Osteoblast (primary cell): ENCODE measurements at regions not wholly inside any gene's neighbourhood (a gene's known extent, or its start where the extent isn't known, plus 50 kb on each side); places are given as distances from the start of the nearest gene placed in this dataset.

ENCODE experiments used
- DNase-seq: peaks from one replicate; pipeline ENCODE4 v3.0.0; 2011; ENCODE audit warnings: low spot score, mixed read lengths; ENCODE audit not compliant: insufficient read length; ENCODE audit errors: missing footprints
- H2AFZ ChIP-seq: 2 replicates; pipeline ENCODE4 v1.6.0; 2011; ENCODE audit warnings: mild to moderate bottlenecking, low read length
- H3K27ac ChIP-seq: 2 replicates; pipeline ENCODE4 v1.5.1; 2011; ENCODE audit warnings: mild to moderate bottlenecking, low read depth, low read length, moderate library complexity
- H3K27me3 ChIP-seq: 2 replicates; pipeline ENCODE4 v1.6.0; 2012; ENCODE audit warnings: mild to moderate bottlenecking, control low read depth, inconsistent platforms, low read length, moderate library complexity; ENCODE audit not compliant: insufficient read depth
- H3K36me3 ChIP-seq: 2 replicates; pipeline ENCODE4 v1.5.1; 2011; ENCODE audit warnings: mild to moderate bottlenecking, low read length, control low read depth, moderate library complexity; ENCODE audit not compliant: insufficient read depth
- H3K4me1 ChIP-seq: 2 replicates; pipeline ENCODE4 v1.5.1; 2011; ENCODE audit warnings: mild to moderate bottlenecking, low read length, control low read depth, moderate library complexity; ENCODE audit not compliant: insufficient read depth
- H3K4me2 ChIP-seq: 2 replicates; pipeline ENCODE4 v1.6.0; 2011; ENCODE audit warnings: mild to moderate bottlenecking, low read length; ENCODE audit not compliant: insufficient read depth
- H3K4me3 ChIP-seq: fragments of 200-600 bp; sonication (generic); 3 replicates; pipeline ENCODE4 v1.5.1; 2012; ENCODE audit warnings: mild to moderate bottlenecking, low read length, inconsistent platforms; ENCODE audit not compliant: insufficient read depth
- H3K79me2 ChIP-seq: 2 replicates; pipeline ENCODE4 v1.6.0; 2012; ENCODE audit warnings: mild to moderate bottlenecking, low read length, control low read depth, inconsistent platforms; ENCODE audit not compliant: insufficient read depth
- H3K9me3 ChIP-seq: 2 replicates; pipeline ENCODE4 v1.5.1; 2011; ENCODE audit warnings: low read depth, low read length, control low read depth
- H4K20me1 ChIP-seq: 2 replicates; pipeline ENCODE4 v1.6.0; 2012; ENCODE audit warnings: mild to moderate bottlenecking, low read length, control low read depth; ENCODE audit not compliant: insufficient read depth
- TF ChIP-seq, protein P1 (sequence below): IDR thresholded peaks from 2 replicates; pipeline ENCODE4 v1.5.1; 2011; ENCODE audit warnings: mild to moderate bottlenecking, low read depth, low read length, moderate library complexity; ENCODE audit errors: extremely low read depth

DNA sequence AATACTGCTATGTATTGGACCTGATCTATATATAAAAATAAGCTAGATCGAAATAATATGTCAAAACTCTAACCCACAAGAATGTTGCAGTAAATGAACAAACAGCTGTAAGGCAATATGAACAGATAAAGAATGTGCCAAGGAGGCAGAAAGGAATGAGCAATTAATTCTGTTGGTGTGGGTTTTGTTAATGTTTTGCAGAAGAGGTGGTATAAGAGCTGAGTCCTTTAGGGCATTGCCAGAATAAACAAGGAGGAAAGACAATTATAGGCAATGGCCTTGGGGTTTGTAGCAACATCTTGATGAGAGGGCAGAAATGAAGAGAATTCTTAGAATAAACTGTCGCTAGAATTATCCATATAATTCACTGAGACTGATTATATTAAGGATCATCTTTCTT lies 240.9 kb upstream of the GULP1 start:
- no peaks in the 10 kb centered on the region for H3K27me3 ChIP-seq
- no peaks in the 10 kb centered on the region for H3K79me2 ChIP-seq
- no peak overlapping the region for H3K27ac ChIP-seq
- H2AFZ ChIP-seq: no peak overlapping the region
- H3K4me2 ChIP-seq: no peak overlapping the region
- H3K36me3 ChIP-seq: no peaks in the 10 kb centered on the region
- no peak for DNase-seq
- H3K4me3 ChIP-seq: no peak overlapping the region
- H3K9me3 ChIP-seq: no peaks in the 10 kb centered on the region
- no peaks in the 10 kb centered on the region for H3K4me1 ChIP-seq
- TF ChIP-seq, protein P1, sequence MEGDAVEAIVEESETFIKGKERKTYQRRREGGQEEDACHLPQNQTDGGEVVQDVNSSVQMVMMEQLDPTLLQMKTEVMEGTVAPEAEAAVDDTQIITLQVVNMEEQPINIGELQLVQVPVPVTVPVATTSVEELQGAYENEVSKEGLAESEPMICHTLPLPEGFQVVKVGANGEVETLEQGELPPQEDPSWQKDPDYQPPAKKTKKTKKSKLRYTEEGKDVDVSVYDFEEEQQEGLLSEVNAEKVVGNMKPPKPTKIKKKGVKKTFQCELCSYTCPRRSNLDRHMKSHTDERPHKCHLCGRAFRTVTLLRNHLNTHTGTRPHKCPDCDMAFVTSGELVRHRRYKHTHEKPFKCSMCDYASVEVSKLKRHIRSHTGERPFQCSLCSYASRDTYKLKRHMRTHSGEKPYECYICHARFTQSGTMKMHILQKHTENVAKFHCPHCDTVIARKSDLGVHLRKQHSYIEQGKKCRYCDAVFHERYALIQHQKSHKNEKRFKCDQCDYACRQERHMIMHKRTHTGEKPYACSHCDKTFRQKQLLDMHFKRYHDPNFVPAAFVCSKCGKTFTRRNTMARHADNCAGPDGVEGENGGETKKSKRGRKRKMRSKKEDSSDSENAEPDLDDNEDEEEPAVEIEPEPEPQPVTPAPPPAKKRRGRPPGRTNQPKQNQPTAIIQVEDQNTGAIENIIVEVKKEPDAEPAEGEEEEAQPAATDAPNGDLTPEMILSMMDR: no peak
- no peaks in the 10 kb centered on the region for H4K20me1 ChIP-seq

DNA sequence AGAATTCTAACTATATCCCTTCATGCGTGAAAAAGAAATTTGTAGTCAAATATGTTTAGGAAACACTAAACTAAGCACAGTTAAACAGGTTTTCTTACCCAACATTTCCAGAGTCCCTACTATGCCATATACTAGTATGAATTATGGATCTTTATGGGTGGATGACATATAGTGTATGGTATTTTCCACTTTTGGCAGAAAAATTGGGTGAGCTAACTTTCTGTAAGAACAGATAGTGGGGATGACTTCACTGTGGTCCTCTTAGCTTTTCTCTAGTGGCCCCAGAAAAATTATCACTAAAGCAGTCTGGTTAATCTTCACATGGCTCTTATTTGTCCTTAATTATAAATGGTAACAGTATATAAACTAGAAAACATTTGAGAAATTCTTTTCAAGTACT lies 240.0 kb upstream of the GULP1 start:
- no peak overlapping the region for H3K4me3 ChIP-seq
- no peaks in the 10 kb centered on the region for H3K79me2 ChIP-seq
- no peak for DNase-seq
- H3K4me1 ChIP-seq: no peaks in the 10 kb centered on the region
- no peak overlapping the region for H3K27ac ChIP-seq
- no peak overlapping the region for H2AFZ ChIP-seq
- no peaks in the 10 kb centered on the region for H3K27me3 ChIP-seq
- TF ChIP-seq, protein P1: no peak
- H3K9me3 ChIP-seq: no peaks in the 10 kb centered on the region
- no peaks in the 10 kb centered on the region for H3K36me3 ChIP-seq
- H3K4me2 ChIP-seq: no peak overlapping the region
- H4K20me1 ChIP-seq: no peaks in the 10 kb centered on the region

DNA sequence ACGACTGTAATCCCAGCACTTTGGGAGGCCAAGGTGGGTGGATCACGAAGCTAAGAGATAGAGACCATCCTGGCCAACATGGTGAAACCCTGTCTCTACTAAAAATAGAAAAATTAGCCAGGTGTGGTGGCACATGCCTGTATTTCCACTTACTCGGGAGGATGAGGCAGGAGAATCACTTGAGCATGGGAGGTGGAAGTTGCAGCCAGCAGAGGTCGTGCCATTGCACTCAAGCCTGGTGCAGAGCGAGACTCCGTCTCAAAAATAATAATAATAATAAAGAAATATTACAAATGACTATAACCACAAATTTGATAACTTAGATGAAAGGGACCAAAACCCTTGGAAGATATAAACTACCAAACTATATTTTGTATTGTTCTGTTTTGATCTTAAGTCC lies 226.3 kb upstream of the GULP1 start:
- Histone ChIP-seq H3K27me3 (no peaks in the 10 kb centered on the region), H4K20me1 (no peaks in the 10 kb centered on the region), H3K36me3 (no peaks in the 10 kb centered on the region), H3K9me3 (no peaks in the 10 kb centered on the region), H3K4me1 (no peaks in the 10 kb centered on the region), H3K4me3 (no peak overlapping the region), H3K4me2 (no peak overlapping the region), H3K27ac (no peak overlapping the region), H3K79me2 (no peaks in the 10 kb centered on the region), H2AFZ (no peak overlapping the region)
- TF ChIP-seq, protein P1: no peak
- no peak for DNase-seq

DNA sequence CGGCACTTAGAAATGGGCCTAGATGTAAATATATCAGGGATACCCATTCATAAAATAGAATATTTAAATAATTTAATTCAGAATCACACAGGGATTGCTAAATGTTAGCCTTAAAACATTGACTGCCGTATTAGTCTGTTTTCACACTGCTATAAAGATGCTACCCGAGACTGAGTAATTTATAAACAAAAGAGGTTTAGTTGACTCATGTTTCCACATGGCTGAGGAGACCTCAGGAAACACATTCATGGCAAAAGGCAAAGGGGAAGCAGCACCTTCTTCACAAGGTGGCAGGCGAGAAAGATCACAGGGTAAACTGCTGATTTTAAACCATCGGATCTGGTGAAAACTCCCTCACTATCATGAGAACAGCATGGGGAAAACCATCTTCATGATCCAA lies 223.6 kb upstream of the GULP1 start:
- Histone ChIP-seq H3K36me3 (no peaks in the 10 kb centered on the region), H3K9me3 (no peaks in the 10 kb centered on the region), H3K4me1 (no peaks in the 10 kb centered on the region), H3K4me2 (no peak overlapping the region), H4K20me1 (no peaks in the 10 kb centered on the region), H3K79me2 (no peaks in the 10 kb centered on the region), H2AFZ (no peak overlapping the region), H3K27me3 (no peaks in the 10 kb centered on the region), H3K27ac (no peak overlapping the region), H3K4me3 (no peak overlapping the region)
- TF ChIP-seq, protein P1: no peak
- DNase-seq: no peak
